CD4-positive, alpha-beta T cell treated with Interleukin-4 for 1 hour (primary cell): ENCODE measurements at regions not wholly inside any gene's neighbourhood (a gene's known extent, or its start where the extent isn't known, plus 50 kb on each side); places are given as distances from the start of the nearest gene placed in this dataset.
A peak's percentile ranks its signal among the peaks of the same experiment; 100 is the strongest.

Source experiments
- DNase-seq, 2 donors: peaks; one replicate each; pipeline ENCODE4 v3.0.0-alpha.2; 2020 to 2022

DNA sequence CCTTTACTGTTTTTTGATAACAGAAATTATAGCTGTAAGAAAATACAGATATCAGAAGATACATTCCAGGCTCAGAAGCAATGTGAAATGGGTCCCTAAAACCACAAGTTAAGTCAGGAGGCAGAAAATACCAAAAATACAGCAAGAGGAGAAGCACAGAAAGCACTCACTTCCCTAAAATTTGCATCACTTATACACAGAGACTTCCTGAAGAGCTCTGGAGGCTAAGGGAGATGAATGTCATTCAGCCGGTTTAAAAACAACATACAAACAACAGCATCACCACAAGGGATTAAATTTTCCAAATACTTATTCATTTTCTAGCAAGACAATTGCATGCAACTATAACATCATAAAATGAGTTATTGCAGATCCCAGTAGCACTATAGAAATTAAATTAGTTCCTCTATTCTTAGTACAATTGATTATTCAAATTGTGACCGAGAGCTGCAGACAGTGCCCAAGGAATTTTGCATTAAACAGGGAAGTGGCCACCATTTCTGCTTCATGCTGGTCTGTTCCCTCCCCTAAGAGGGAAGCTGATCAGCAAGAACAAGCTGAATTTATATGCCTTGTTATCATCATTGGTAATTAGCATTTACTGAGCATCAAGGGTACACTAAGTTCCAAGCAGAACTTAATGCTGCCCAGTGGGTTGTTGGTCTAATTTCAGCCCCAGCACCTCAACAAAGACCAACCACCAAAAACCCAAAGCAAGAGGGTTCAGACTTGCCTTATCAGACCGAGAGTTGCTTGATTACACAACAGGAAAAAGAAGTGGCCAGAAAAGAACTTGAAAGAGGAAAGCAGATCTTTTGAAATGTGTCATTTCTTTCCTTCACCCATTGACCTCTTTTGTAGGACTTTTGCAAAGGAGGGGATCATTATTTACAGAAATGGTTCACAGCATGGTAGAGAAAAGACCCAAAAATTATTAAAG, 140.7 kb downstream of the KCTD12 start:
- no peak for DNase-seq

DNA sequence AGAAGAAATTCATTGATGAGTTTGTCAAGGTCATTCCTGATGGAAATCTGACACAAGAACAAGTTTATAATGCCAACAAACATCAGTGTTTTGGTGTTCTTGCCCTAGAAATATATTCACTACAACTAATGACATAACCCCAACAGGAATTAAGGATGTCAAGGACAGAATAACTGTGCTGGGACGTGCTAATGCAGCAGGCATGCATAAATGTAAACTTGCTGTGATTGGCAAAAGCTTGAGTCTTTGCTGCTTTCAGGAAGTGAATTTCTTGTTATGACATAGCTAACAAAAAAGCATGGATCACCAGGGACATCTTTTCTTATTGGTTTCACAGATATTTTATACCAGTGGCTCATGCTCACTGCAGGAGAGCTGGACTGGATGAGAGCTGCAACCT, 144.6 kb downstream of the KCTD12 start:
- DNase-seq: no peak

DNA sequence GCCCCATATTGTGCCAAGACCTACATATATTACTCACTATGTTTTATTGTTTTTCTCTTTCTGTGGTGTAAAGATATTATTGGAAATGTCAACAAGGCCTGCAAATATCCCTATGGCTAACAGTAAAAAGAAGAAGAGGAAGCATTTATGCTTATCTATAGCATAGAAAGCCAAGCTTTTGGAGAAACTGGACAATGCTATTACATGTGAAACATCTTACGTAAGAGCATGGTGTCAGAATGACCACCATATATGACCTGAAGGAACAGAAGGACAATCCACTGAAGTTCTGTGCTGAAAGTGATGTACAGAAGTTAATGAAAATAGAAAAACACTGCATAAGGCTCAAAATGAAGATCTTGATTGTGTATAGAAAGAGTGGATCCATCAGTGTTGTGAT, 145.2 kb downstream of the KCTD12 start:
- DNase-seq: no peak

- DNase-seq: no peak
Measured at GRCh38 chr13:76738616-76739015, 147.6 kb downstream of the KCTD12 start.

DNA sequence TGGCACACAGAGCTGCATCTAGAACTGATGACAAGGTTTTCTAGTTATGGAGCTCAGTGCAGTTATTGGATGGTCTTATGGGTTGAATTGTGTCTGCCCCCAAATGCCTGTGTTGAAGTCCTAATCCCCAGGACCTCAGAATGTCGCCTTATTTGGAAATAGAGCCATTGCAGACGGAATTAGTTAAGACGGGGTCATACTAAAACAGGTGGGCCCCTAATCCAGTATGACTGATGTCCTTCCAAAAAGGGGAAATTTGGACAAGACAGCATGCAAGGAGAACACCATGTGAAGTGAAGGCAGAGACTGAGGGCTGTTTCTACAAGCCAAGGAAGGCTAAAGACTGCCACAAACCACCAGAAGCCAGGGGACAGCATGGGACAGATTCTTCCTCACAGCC, 148.7 kb downstream of the KCTD12 start:
- no peak for DNase-seq

GRCh38 chr13:76735641-76736040, 150.6 kb downstream of the KCTD12 start:
- DNase-seq: no peak

- DNase-seq: no peak
Measured at GRCh38 chr13:76733671-76734070, 152.5 kb downstream of the KCTD12 start.

DNA sequence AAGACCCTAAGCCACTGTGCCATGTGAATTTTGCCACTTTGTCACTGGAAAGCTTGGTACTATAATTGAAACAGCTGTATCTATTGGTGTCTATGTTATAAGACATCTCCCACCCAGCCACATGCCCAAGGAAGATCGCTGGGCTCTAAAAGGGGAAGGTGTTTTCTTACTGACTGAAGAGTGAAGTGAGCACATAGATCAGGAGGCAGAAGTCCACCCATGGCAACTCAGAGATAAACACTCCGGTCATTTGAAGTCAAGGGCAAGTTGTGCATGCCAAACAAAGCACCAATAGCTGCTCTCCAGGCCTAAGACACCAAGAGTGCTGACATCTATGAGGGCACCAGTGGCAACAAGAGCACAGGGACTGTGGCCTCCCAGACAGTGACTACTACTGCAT, 153.8 kb downstream of the KCTD12 start:
- no peak for DNase-seq

- DNase-seq: no peak
Measured at GRCh38 chr13:76730220-76730619, 156.0 kb downstream of the KCTD12 start.

DNA sequence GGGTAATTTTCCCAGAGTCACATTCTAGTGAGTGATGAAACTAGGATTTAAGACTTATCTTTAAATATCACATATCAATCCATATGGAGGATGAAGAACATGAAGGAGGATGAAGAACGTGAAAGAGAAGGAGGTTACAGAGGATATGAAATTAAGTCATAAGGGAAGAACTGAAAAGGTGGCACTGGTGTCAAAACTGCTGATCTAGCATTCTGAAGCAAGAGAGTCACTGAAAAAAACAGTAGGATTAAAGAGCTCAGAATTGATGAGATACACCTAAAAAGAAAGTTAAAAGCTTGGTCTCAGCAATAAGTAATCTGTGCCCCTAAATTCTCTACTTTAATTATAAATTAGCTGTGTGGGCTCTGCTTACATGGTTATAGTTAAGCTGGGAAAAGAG, 156.5 kb downstream of the KCTD12 start:
- no peak for DNase-seq

GRCh38 chr13:76725896-76726295, 160.3 kb downstream of the KCTD12 start:
- DNase-seq: no peak

- no peak for DNase-seq
Measured at GRCh38 chr13:76725211-76725610, 161.0 kb downstream of the KCTD12 start.

DNA sequence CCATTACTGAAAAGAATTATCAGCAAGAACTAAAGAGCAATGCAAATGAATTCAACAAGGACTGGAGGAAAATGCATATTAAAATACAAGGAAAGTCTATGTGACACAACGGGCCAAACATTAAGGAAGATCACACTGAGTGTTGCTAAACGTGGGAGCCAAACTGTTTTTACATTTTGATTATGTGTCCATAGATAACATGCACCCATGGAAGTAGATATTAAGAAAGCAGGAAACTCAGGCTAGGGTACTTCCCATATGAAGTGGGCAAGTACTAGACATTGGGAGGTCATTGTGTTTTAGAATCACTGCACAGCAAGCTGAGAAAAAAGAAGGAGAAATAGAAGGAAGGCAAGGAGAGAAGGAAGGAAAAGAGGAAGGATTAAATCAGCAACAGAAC, 161.8 kb downstream of the KCTD12 start:
- DNase-seq: no peak

DNA sequence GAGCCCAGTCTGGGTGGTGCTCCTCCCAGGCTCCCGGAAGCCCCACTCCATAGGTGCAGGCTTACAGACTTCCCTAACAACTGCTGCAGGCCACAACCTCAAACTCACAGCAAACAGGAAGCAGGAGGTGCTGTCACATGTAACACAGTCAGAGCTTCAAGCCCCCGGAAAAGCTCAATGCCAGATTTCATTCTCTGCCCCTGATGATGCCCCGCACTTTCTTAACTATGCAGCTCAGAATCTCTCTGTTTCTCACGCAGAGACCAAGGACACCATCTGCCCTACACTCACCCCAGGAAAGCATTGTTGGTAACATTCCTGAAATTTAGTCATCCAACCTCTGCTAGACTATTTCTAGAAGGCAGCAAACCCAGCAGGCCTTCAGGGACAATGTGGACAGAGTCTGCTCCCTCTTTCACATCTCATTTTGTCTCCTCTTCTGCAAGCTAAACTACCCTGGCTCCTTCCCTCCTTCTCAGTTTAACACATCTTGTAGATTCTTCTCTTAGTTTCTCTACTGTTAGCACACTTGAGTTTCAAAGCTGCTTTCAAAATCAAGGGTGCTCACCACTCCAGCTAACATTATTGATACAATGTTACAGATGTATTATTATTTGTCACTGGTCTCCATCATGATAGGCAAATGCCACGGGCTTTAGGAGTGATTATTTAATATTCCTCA, 162.5 kb downstream of the KCTD12 start:
- peak in 1 of 2 donors; percentile 38 for DNase-seq

DNA sequence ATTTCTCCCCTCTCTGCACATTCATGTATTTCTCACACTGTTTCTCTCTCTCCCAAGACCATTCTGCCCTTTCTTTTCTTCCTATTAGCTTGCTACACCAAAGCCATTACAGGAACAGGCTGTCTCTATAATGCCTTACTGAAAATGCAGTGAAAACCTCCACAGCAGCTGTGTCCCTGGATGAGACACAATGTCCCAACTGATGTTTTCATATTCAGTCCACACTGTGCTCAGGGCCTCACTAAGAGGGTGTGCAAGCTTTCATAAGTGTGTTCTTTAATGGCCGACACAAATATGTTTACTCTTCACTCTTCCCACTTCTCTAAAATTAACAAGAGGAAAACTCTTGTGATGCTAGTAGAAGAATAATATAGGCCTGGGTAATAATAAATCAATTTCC, 163.4 kb downstream of the KCTD12 start:
- DNase-seq: no peak

DNA sequence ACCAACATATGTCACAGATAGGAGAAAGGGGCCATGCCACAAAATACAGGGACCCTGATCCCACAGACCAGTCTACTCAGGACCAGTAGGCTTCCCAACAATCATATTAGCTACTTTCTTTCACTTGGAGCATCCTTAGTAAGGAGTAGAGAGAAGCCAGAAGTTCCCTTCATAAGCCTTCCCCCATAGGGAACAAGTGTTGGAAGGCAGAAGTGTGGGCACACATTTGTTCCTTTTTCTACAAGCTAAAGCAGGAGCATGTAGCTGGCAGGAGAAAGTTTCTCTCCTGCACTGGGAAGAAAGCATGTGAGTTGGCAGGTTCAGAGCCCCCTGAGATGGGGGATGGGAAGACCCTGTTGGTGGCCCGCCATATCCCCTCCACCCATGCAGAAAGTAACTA, 165.4 kb downstream of the KCTD12 start:
- DNase-seq: no peak

GRCh38 chr13:76720416-76720815, 165.8 kb downstream of the KCTD12 start:
- no peak for DNase-seq

DNA sequence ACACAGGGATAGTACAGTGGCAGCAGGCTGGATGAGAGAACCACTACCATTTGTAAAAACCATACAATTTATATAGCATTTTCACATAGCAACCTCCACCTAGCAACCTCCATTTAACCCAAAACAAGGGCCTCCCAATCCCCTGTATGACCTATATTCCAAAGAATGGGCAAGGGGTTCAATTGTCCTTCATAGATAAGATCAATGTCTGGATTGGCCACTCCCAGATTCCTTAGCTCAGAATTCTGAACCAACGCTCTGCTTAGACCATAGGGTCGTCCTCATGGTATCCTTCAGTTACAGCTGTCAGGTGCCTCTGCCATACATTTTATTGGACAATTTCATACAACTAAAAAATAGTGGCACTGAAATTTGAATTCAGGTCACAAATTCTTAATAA, 166.2 kb downstream of the KCTD12 start:
- DNase-seq: no peak

GRCh38 chr13:76717092-76717491, 169.1 kb downstream of the KCTD12 start:
- DNase-seq: no peak

- DNase-seq: no peak
Measured at GRCh38 chr13:76715621-76716020, 170.6 kb downstream of the KCTD12 start.

DNA sequence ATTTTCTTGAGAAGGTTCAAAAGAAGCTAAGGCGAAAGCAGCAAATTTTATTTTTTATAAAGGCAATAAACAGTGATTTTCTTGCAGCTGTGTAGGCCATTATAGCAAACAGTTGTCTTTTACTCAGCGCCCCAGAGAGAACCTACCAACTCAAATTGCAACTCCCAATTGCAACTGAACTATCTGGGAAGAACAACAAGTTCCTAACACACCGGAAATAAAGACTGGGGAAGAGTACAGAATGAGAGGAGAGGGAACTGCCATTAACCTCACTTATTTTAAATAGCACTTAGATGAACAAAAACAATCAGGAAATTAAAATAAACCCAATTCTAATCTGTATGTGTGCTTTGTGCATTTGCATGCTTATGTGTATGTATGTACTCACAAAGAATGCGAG, 171.1 kb downstream of the KCTD12 start:
- DNase-seq: no peak

DNA sequence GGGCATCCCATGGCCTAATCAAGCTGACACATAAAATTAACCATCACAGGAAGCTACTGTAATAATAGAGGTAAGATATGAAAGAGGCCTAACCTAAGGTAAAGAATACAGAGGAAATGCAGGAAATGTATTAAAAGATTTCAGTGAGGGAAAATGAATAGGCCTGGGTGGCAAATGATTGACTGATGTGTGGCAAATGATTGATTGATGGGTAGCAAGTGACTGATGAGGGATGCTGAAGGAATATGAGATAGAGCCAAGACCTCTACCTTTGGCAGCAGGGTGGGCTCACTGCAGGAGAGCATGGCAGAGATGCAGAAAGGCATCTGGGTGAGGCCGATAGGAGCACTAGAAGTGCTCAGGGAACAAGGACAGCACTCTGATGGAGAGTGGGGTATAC, 172.9 kb downstream of the KCTD12 start:
- no peak for DNase-seq

- no peak for DNase-seq
Measured at GRCh38 chr13:76711550-76712182, 174.5 kb downstream of the KCTD12 start.

GRCh38 chr13:76709851-76710250, 176.4 kb downstream of the KCTD12 start:
- DNase-seq: no peak
